ENCODE measurements at regions not wholly inside any gene's neighbourhood (a gene's known extent, or its start where the extent isn't known, plus 50 kb on each side); places are given as distances from the start of the nearest gene placed in this dataset.

GRCh38 chr5:87094833-87095232, 172.8 kb upstream of the RASA1 start:
- Mint-ChIP-seq H3K27me3 (ENCODE audit: insufficient read depth, low read depth, poor library complexity) (peaks cover 3% of the 10 kb centered on the region), H3K4me1 (no peaks in the 10 kb centered on the region), H3K36me3 (ENCODE audit: low read depth) (no peaks in the 10 kb centered on the region), H3K27ac (no peak overlapping the region), H3K9me3 (peaks cover 7% of the 10 kb centered on the region; the same call in 1 of the 3 replicates), H3K4me3 (no peak overlapping the region)
- Histone ChIP-seq H3K9me2 (ENCODE audit: insufficient read depth) (no peaks in the 10 kb centered on the region), H3K79me2 (replicated peaks; ENCODE audit: insufficient read depth) (no peaks in the 10 kb centered on the region), H2AFZ (no peak overlapping the region), H3K4me3 (no peak overlapping the region), H4K20me1 (replicated peaks; ENCODE audit: insufficient read depth) (no peaks in the 10 kb centered on the region), H3K36me3 (ENCODE audit: insufficient read depth) (no peaks in the 10 kb centered on the region), H3K27ac (ENCODE audit: low read depth) (no peak overlapping the region), H3K4me2 (no peak overlapping the region), H3K27me3 (ENCODE audit: insufficient read depth) (no peaks in the 10 kb centered on the region), H3K4me1 (ENCODE audit: insufficient read depth) (no peaks in the 10 kb centered on the region), H3F3A (replicated peaks; ENCODE audit: low read depth) (no peaks in the 10 kb centered on the region)
- no peak for DNase-seq (ENCODE audit: low spot score)
- ATAC-seq = no peak
- no peak for TF ChIP-seq REST (IDR thresholded peaks at IDR 0.05; ENCODE audit: unreplicated experiment)
- TF ChIP-seq POLR2AphosphoS5 (IDR thresholded peaks at IDR 0.05; ENCODE audit: low read depth) = no peak
- no peak for TF ChIP-seq EZH2 (IDR thresholded peaks at IDR 0.05; ENCODE audit: low read depth, unreplicated experiment)
- no peak for TF ChIP-seq ETS1 (IDR thresholded peaks at IDR 0.05)
- TF ChIP-seq EZH2phosphoT487 (IDR thresholded peaks at IDR 0.05; ENCODE audit: unreplicated experiment) = no peak
- TF ChIP-seq ZNF462 (CRISPR knock-in tag; IDR thresholded peaks at IDR 0.05) = no peak
- TF ChIP-seq CREB1 (CRISPR knock-in tag; IDR thresholded peaks at IDR 0.05; ENCODE audit: low read depth) = no peak
- TF ChIP-seq ZNF331 (CRISPR knock-in tag; IDR thresholded peaks at IDR 0.05; ENCODE audit: low read depth) = no peak
- no peak for TF ChIP-seq JUNB (IDR thresholded peaks at IDR 0.05; ENCODE audit: unreplicated experiment)
- TF ChIP-seq STAT1 (IDR thresholded peaks at IDR 0.05; ENCODE audit: unreplicated experiment) = no peak
- TF ChIP-seq ZNF114 (CRISPR knock-in tag; IDR thresholded peaks at IDR 0.05) = no peak
- TF ChIP-seq CTCF (conservative IDR thresholded peaks at IDR 0.05; ENCODE audit: low read depth in 2 of 2) = no peak
- TF ChIP-seq NANOG (IDR thresholded peaks at IDR 0.05; ENCODE audit: borderline replicate concordance) = no peak

Measured in GM23338 (cell line).